NCI-H146 treated with DMSO at 0.1 percent for 48 hours (cell line): ENCODE measurements at regions not wholly inside any gene's neighbourhood (a gene's known extent, or its start where the extent isn't known, plus 50 kb on each side); places are given as distances from the start of the nearest gene placed in this dataset.

Source experiments
- DNase-seq: peaks from one replicate; lab custom pipeline; 2025; ENCODE audit not compliant: unreplicated experiment; lab: John Stamatoyannopoulos, UW

- DNase-seq, result no peak
Observed at GRCh38 chr4:180798036-180798577, 1445.1 kb upstream of the TENM3 start.

DNA sequence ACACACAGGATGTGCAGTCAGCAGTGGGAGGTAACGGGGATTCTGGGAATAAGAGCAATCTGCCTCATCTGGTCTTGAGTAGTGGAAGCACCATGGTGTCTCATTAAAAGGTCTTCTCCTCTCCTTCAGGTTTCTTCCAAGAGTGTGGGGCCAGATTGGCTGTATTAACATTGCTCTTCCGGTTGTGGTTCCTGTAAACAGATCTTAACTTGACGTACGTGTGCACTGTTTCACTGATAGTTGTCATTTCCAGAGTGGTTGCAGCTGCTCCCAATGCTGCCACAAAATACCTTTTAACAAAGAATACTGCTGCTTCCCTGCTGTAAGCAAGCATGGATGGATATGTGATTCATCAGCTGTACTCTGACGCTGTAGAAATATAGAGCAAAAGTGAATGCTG, 1443.4 kb upstream of the TENM3 start:
- no peak for DNase-seq

GRCh38 chr4:180805101-180805500, 1438.1 kb upstream of the TENM3 start:
- no peak for DNase-seq

DNA sequence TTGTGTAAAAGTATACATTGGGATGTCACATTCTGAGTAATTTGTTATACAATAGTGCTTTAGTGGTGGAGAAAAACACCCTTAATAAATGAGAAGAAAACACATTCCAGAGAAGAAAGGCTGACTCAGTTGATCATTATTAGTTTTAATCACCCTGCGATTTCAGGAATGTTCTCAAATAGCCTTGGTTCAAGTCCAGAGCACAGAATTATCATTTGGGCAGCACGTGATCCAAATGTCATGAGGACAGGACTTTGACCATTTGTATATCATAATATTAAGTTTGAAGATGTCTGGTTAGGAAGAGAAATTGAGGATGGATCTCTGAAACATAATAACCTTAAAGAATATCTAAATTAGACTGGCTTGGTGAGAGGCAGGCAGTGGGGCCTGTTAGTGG, 1434.3 kb upstream of the TENM3 start:
- DNase-seq, result no peak

DNA sequence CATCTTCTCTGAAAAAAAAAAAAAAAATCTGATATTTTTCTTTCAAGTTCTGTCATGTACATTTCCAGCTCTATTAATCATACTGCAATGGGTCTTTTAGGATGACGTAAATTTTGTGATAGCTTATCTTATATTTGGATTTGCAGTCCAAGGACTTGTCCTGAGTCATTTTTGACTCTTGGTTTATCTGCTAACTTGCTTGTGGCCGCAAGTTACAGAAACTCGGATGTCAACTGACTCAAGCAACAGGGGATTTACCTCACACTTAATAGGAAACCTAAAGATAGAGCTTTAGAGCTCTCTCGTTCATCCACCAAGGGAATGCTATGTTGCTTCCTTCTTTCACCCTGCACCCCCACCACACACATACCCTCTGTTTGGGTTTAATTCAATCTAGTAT, 1433.8 kb upstream of the TENM3 start:
- no peak for DNase-seq

GRCh38 chr4:180810581-180810980, 1432.6 kb upstream of the TENM3 start:
- DNase-seq, result no peak

DNA sequence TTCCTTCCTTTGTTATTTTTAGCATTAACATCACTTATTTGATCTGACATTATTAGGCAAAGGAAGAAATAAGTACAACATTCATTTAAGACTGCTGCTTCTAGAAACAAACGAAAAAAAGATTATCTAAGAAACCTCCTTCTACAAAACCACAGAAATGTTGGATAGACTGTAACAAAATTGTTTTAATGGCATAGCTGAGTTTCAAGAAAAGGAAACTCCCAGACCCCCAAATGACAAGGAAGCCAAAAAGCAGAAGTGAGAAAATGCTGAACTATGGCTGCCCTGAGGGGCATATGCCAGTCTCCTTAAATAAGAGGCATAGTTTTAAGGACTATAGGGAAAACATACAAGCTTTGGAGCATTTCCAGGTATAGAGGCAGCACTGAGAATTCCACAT, 1431.6 kb upstream of the TENM3 start:
- DNase-seq, result no peak

DNA sequence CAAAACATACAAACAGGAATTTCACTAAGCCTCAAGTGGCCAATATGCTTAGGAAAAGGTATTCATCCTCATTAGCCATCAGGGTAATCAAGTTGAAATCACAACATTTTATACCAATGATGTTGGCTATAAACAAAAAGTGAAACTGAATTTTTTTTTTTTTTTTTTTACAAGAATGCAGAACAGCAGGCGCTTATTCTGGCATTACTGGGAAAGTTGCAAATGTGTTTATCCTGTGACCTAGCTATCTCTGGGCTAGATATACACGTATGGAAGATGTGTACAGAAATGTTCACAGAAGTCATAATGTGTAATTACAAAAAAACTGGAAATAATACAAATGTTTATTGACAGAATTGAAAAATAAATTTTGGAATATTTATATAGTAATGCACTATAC, 1430.4 kb upstream of the TENM3 start:
- DNase-seq, result no peak

DNA sequence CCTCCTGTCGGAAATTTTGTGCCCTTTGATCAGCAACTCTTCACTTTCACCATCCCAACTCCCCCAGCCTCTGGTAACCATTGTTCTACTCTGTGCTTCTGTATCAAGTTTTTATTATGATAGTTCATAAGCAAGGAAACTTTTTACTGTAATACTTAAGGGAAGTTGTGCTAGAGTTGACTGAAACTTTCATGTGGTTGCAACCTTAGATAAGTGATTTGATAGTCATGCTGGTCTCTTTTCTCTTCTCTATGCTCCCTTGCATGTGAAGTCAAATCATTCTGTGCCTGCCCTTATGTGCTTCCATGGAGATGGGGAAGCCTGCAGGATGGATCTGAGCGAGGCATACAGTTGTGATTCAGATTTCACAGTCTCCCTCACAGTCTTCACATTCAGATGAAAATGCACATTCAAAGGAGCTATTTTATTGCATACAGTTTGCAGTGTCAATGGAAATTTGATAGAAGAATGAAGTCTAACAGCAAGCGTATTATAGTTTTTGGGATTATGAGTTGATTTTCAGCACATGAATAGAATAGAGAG, 1428.3 kb upstream of the TENM3 start:
- DNase-seq, result no peak

GRCh38 chr4:180817529-180817928, 1425.7 kb upstream of the TENM3 start:
- DNase-seq, result no peak

GRCh38 chr4:180823108-180823507, 1420.1 kb upstream of the TENM3 start:
- no peak for DNase-seq

DNA sequence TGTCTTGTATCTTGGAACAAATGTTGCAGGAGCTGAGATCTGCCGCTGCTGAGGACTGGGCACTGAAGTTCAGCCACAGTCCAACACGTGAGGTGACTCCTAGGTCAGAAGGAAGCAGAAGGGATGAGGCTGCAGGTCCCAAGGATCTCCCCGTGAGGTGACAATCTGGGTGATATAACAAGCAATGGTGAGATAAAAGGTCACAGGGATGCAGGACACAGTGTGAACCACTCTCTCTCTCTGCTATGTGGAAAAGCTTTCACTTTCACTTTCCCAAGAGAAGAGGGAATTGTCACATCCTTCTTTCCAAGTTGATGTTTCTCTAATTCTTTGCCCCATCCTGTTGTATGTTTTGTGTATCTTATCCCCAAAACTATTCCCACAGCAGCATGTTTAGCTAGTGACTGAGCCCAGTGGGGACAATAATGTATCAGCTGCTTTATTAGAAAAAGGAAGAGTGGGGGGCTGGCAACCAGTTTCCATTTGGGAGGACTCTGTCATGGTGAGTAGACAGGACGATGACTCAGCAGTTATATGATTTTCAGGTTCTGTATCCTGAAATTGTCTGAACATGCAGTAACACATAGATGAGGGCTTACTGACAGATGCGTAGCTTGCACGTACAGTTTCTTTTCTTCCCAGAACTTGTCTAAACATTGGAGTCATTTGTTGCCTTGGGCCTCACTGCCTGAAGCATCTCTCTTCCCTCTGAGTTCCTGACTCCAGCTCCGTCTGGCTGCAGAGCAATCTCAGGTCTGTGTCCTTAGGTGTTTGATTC, 1415.8 kb upstream of the TENM3 start:
- DNase-seq, result peak; percentile 18

- peak; percentile 77 for DNase-seq
Observed at GRCh38 chr4:180828455-180829018, 1414.7 kb upstream of the TENM3 start.

- DNase-seq, result no peak
Observed at GRCh38 chr4:180832073-180832472, 1411.1 kb upstream of the TENM3 start.

DNA sequence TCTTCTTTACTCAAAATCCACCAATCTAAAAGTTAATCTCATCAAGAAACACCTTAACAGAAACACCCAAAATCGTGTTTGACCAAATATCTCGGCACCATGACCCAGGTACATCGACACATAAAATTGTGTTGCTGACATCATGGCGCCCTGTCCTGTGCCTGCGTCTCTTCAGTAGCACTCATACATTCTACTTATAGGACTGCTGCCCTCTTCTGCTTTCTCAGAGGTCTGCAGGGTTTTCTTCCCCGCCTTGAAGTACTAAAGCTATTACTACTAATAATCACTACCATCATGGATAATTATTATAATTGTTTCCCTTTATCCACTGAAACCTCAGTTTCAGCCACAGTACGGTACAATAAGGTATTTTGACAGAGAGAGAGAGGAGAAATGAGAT, 1403.1 kb upstream of the TENM3 start:
- no peak for DNase-seq

GRCh38 chr4:180850318-180850940, 1392.8 kb upstream of the TENM3 start:
- peak; percentile 76 for DNase-seq

DNA sequence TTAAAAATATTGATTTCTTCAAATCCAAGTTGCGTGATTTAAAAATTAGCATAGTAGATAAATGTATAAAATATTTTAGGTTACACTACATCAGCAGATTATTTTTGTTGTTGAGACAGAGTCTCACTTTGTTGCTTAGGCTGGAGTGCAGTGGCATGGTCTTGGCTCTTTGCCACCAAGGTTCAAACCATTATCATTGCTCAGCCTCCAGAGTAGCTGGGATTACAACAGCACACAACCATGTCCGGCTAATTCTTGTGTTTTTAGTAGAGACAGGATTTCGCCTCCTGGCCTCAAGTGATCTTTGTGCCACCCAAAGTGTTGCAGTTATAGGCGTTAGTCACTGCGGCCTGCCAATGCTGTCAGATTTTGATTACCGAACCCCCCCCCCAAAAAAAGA, 1390.5 kb upstream of the TENM3 start:
- no peak for DNase-seq

DNA sequence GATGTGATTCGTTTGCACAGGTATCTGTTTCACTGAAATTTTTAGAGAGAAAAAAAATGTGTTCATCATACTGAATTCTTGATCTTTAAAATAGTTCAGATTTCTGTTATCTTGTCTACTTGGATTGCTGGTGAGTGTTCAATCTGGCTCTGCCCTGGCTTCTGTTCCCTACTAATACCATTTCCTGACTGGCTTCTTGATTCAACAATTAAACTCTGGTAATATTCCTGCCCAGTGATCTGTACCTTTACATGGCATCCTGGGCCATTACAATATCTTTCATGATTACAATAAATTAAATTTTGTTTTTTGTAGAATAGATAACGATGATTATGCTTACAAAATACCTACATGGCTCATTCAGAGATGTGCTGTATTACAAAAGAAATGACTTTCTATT, 1388.0 kb upstream of the TENM3 start:
- no peak for DNase-seq

DNA sequence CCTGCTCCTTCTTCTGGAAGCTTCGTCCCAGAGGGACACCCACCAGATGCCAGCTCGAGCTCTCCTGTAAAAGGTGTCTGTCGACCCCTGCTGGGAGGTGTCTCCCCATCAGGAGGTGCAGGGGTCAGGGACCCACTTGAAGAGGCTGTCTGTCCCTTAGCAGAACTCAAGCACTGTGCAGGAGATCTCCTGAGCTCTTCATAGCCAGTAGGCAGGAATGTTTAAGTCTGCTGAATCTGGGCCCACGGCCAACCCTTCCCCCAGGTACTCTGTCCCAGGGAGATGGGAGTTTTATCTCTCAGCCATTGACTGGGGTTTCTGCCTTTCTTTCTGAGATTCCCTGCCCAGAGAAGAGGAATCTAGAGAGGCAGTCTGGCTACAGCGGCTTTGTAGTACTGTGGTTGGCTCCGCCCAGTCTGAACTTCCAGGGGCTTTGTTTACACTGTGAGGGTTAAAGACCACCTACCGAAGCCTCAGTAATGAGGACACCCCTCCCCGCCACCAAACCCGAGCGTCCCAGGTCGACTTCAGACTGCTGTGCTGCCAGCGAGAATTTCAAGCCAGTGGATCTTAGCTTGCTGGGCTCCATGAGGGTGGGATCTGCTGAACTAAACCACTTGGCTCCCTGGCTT, 1383.0 kb upstream of the TENM3 start:
- no peak for DNase-seq

DNA sequence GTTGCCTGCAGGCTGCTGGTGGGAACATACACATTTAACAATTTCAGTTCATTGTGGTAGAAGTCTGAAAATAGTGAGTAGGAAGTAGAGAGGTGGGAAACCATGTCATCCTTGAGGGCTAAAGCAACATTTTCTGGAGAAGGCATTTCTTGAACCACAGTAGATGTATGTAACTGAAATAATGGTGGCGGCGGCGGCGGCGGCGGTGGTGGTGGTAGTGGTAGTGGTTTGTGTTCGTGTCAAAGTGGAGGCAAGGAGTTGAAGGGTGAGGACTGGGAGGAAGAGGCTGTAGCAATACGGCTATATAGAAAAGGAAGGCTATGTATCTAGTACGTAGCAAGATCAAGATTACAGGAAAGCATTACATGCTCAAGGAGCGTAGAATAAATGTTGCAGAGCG, 1381.6 kb upstream of the TENM3 start:
- no peak for DNase-seq

- DNase-seq, result no peak
Observed at GRCh38 chr4:180866933-180867643, 1376.1 kb upstream of the TENM3 start.
